IMR-90 (cell line): ENCODE measurements at regions not wholly inside any gene's neighbourhood (a gene's known extent, or its start where the extent isn't known, plus 50 kb on each side); places are given as distances from the start of the nearest gene placed in this dataset.

Experiments
- CEBPB ChIP-seq: IDR thresholded peaks from 2 replicates; pipeline ENCODE4 v1.6.1; 2012; ENCODE audit warnings: low read depth, low read length, improper control_type of control experiment
- CHD1 ChIP-seq: IDR thresholded peaks from 2 replicates; pipeline ENCODE4 v1.6.1; 2012; ENCODE audit warnings: low read depth, low read length, improper control_type of control experiment
- CTCF ChIP-seq: conservative IDR thresholded peaks from 2 replicates; pipeline ENCODE4 v1.5.1; 2012; ENCODE audit warnings: mild to moderate bottlenecking, low read depth, low read length, improper control_type of control experiment
- FOS ChIP-seq: fragments of 150-350 bp; IDR thresholded peaks from 2 replicates; pipeline ENCODE4 v1.6.1; 2016; ENCODE audit warnings: low read depth, low read length
- MAFK ChIP-seq: IDR thresholded peaks from 2 replicates; pipeline ENCODE4 v1.6.1; 2012; ENCODE audit warnings: low read depth, low read length, improper control_type of control experiment
- MXI1 ChIP-seq: IDR thresholded peaks from 2 replicates; pipeline ENCODE4 v1.6.1; 2012; ENCODE audit warnings: low read depth, mild to moderate bottlenecking, low read length, moderate library complexity, borderline replicate concordance
- NFE2L2 ChIP-seq: fragments of 150-350 bp; IDR thresholded peaks from 2 replicates; pipeline ENCODE4 v1.6.1; 2016; ENCODE audit warnings: low read depth, mild to moderate bottlenecking, low read length
- POLR2A ChIP-seq: IDR thresholded peaks from 2 replicates; pipeline ENCODE4 v1.6.1; 2012; ENCODE audit warnings: mild to moderate bottlenecking, low read depth, low read length
- RFX5 ChIP-seq: IDR thresholded peaks from 2 replicates; pipeline ENCODE4 v1.8.0; 2012; ENCODE audit warnings: low read depth, mild to moderate bottlenecking, low read length, moderate library complexity
- SMC3 ChIP-seq: fragments of 150-350 bp; IDR thresholded peaks from 2 replicates; pipeline ENCODE4 v1.6.1; 2016; ENCODE audit warnings: low read depth, mild to moderate bottlenecking, antibody characterized with exemption, low read length, moderate library complexity
- USF2 ChIP-seq: fragments of 150-350 bp; IDR thresholded peaks from 2 replicates; pipeline ENCODE4 v1.6.1; 2017; ENCODE audit warnings: mild to moderate bottlenecking, antibody characterized with exemption, low read length, low read depth

DNA sequence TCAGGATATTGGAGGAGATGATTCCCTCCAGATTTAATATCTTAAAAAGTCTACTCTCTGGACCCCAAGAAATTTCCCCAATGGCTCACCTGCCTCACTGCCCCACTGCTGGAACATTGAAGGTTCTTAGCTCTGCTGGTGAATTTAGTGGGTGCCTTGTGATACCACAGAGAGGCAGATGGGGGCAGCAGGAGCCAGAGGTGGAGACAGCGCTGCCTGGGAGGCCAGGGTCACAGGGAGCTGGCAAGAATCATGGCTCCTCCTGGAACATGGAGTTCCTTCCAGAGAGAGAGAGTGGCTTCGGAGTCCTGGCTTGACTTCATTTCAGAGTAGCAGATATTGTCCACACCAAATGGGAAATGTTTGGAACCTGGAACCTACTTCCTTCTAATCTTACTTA is 263.5 kb upstream of the CFAP20DC start:
- TF ChIP-seq POLR2A, result no peak
- TF ChIP-seq CTCF, result peak; percentile 61
- TF ChIP-seq FOS, result no peak
- peak; percentile 52 for TF ChIP-seq SMC3
- no peak for TF ChIP-seq RFX5
- no peak for TF ChIP-seq MXI1
- no peak for TF ChIP-seq MAFK
- no peak for TF ChIP-seq NFE2L2
- no peak for TF ChIP-seq CHD1
- TF ChIP-seq USF2, result no peak
- no peak for TF ChIP-seq CEBPB
